ENCODE measurements at regions not wholly inside any gene's neighbourhood (a gene's known extent, or its start where the extent isn't known, plus 50 kb on each side); places are given as distances from the start of the nearest gene placed in this dataset.

- TF ChIP-seq, protein P1, sequence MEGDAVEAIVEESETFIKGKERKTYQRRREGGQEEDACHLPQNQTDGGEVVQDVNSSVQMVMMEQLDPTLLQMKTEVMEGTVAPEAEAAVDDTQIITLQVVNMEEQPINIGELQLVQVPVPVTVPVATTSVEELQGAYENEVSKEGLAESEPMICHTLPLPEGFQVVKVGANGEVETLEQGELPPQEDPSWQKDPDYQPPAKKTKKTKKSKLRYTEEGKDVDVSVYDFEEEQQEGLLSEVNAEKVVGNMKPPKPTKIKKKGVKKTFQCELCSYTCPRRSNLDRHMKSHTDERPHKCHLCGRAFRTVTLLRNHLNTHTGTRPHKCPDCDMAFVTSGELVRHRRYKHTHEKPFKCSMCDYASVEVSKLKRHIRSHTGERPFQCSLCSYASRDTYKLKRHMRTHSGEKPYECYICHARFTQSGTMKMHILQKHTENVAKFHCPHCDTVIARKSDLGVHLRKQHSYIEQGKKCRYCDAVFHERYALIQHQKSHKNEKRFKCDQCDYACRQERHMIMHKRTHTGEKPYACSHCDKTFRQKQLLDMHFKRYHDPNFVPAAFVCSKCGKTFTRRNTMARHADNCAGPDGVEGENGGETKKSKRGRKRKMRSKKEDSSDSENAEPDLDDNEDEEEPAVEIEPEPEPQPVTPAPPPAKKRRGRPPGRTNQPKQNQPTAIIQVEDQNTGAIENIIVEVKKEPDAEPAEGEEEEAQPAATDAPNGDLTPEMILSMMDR (IDR thresholded peaks at IDR 0.05; ENCODE audit: insufficient read depth, low read length, poor library complexity, severe bottlenecking) = no peak
- no peak overlapping the region for H3K4me3 ChIP-seq (replicated peaks; ENCODE audit: low read depth, low read length)
- no peak for DNase-seq (ENCODE audit: extremely low read depth, insufficient read length)
- H3K27me3 ChIP-seq (replicated peaks; ENCODE audit: control insufficient read depth, insufficient read depth, low read length) = no peaks in the 10 kb centered on the region
- no peaks in the 10 kb centered on the region for H3K36me3 ChIP-seq (ENCODE audit: control insufficient read depth, insufficient read depth, low read length)
Observed at GRCh38 chr2:183597841-183598240, 473.6 kb downstream of the NUP35 start.

DNA sequence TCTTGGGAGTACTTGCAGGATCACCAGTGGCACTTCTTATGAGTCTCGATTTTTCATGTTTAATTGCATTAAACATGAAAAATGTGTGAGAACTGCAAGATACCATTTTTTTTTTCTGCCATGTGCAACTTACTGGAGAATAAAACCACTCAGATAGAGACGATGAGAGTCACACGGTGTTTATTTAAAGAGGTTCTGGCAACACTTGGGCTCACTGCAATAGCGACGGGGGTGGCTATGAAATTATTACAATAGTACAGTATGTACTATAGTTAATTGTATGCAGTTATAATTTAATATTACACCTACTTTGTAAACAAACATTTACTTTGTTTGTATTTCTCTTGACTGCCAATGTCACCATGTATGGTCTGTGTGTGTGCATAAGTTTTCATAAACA lies 479.8 kb downstream of the NUP35 start:
- no peaks in the 10 kb centered on the region for H3K27me3 ChIP-seq (replicated peaks; ENCODE audit: control insufficient read depth, insufficient read depth, low read length)
- TF ChIP-seq, protein P1 (IDR thresholded peaks at IDR 0.05; ENCODE audit: insufficient read depth, low read length, poor library complexity, severe bottlenecking) = no peak
- DNase-seq (ENCODE audit: extremely low read depth, insufficient read length) = no peak

GRCh38 chr2:183605440-183605839 lies 481.2 kb downstream of the NUP35 start:
- DNase-seq (ENCODE audit: extremely low read depth, insufficient read length) = no peak
- TF ChIP-seq, protein P1 (IDR thresholded peaks at IDR 0.05; ENCODE audit: insufficient read depth, low read length, poor library complexity, severe bottlenecking) = no peak
- H3K4me3 ChIP-seq (replicated peaks; ENCODE audit: low read depth, low read length) = no peak overlapping the region
- no peaks in the 10 kb centered on the region for H3K36me3 ChIP-seq (ENCODE audit: control insufficient read depth, insufficient read depth, low read length)
- H3K27me3 ChIP-seq (replicated peaks; ENCODE audit: control insufficient read depth, insufficient read depth, low read length) = no peaks in the 10 kb centered on the region

More for the DNA sequence above, 479.8 kb downstream of the NUP35 start:
- Histone ChIP-seq H3K36me3 (ENCODE audit: control insufficient read depth, insufficient read depth, low read length) (no peaks in the 10 kb centered on the region), H3K4me3 (replicated peaks; ENCODE audit: low read depth, low read length) (no peak overlapping the region)

GRCh38 chr2:183606022-183606717 lies 481.9 kb downstream of the NUP35 start:
- no peak for DNase-seq (ENCODE audit: extremely low read depth, insufficient read length)

DNA sequence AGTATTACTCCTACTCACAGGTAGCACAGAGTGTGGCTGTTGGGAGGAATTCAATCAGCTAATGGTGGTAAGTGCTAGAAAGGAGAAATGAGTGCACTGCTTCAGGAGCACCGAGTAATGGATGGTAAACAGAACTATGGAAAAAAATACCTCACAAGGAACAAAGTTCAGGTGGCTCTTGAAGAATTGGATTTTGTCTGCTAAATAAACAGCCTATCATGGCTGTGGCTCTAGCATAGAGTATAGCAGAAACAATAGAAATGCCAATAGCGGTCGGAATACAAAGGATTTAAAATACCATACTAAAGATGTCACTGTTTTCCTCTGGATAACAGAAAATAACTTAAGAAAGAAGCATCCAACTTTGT lies 482.5 kb downstream of the NUP35 start:
- no peak for DNase-seq (ENCODE audit: extremely low read depth, insufficient read length)
- TF ChIP-seq, protein P1 (IDR thresholded peaks at IDR 0.05; ENCODE audit: insufficient read depth, low read length, poor library complexity, severe bottlenecking) = no peak
- no peak overlapping the region for H3K4me3 ChIP-seq (replicated peaks; ENCODE audit: low read depth, low read length)
- no peaks in the 10 kb centered on the region for H3K27me3 ChIP-seq (replicated peaks; ENCODE audit: control insufficient read depth, insufficient read depth, low read length)
- no peaks in the 10 kb centered on the region for H3K36me3 ChIP-seq (ENCODE audit: control insufficient read depth, insufficient read depth, low read length)

More at GRCh38 chr2:183606022-183606717, 481.9 kb downstream of the NUP35 start:
- Histone ChIP-seq H3K36me3 (ENCODE audit: control insufficient read depth, insufficient read depth, low read length) (no peaks in the 10 kb centered on the region), H3K4me3 (replicated peaks; ENCODE audit: low read depth, low read length) (no peak overlapping the region), H3K27me3 (replicated peaks; ENCODE audit: control insufficient read depth, insufficient read depth, low read length) (no peaks in the 10 kb centered on the region)
- TF ChIP-seq, protein P1 (IDR thresholded peaks at IDR 0.05; ENCODE audit: insufficient read depth, low read length, poor library complexity, severe bottlenecking) = no peak

DNA sequence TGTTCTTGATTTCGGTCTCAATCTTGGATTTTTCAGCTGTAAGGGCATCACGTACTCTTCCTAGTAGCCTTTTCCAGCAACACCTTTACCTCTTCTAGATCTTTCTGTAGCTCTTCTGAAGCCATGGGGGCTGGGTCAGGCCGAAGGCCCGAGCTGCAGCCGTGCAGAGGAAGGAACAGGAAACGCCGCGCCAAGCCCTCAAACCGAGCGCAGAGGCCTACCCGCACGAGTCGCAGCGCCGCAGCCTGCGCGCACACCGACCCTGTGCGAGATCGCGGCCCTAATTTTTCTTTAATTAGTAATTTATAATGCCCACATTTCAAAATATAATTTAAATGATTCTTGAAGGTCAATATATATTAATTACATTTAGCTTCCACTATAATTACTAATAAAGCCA lies 483.8 kb downstream of the NUP35 start:
- Histone ChIP-seq H3K36me3 (ENCODE audit: control insufficient read depth, insufficient read depth, low read length) (no peaks in the 10 kb centered on the region), H3K4me3 (replicated peaks; ENCODE audit: low read depth, low read length) (no peak overlapping the region), H3K27me3 (replicated peaks; ENCODE audit: control insufficient read depth, insufficient read depth, low read length) (no peaks in the 10 kb centered on the region)
- DNase-seq (ENCODE audit: extremely low read depth, insufficient read length) = no peak
- TF ChIP-seq, protein P1 (IDR thresholded peaks at IDR 0.05; ENCODE audit: insufficient read depth, low read length, poor library complexity, severe bottlenecking) = no peak

Data from GM06990 (cell line).